IMR-90 (cell line): ENCODE measurements at regions not wholly inside any gene's neighbourhood (a gene's known extent, or its start where the extent isn't known, plus 50 kb on each side); places are given as distances from the start of the nearest gene placed in this dataset.
A peak's percentile ranks its signal among the peaks of the same experiment; 100 is the strongest.

Experiments used
- ATAC-seq: fragments of 200-7000 bp; cut with Tn5 transposase; 2 replicates; pipeline ENCODE4 v1.9.1; 2020; ENCODE audit warnings: low read depth, mild to moderate bottlenecking, moderate library complexity
- BruUV-seq: library from RNA; stranded (reverse); fragments of 400-500 nt; replicated peaks from 2 replicates; lab custom pipeline; 2021; lab: Mats Ljungman, UMichigan
- CTCF ChIA-PET: fragments of 300-600 bp; formaldehyde crosslinking; extraction: SDS; loops from one replicate; lab custom pipeline; 2021; ENCODE audit warnings: antibody characterized with exemption; lab: Yijun Ruan, JAX
- POLR2A ChIA-PET: fragments of 300-600 bp; sonication (Branson Sonifier 250); formaldehyde crosslinking; loops from one replicate; lab custom pipeline; 2022; ENCODE audit warnings: antibody characterized with exemption; ENCODE audit not compliant: unreplicated experiment; lab: Charles Lee
- DNase-seq: peaks from one replicate; pipeline ENCODE4 v3.0.0; 2013
- H2AFZ ChIP-seq: replicated peaks from 2 replicates; pipeline ENCODE3; 2013; ENCODE audit warnings: low read length, mild to moderate bottlenecking; ENCODE audit not compliant: poor library complexity
- H2AK5ac ChIP-seq: 2 replicates; pipeline ENCODE4 v1.6.1; 2013; ENCODE audit warnings: low read depth, low read length, inconsistent platforms
- H2AK9ac ChIP-seq: replicated peaks from 2 replicates; pipeline ENCODE3; 2013; ENCODE audit warnings: mild to moderate bottlenecking, low read depth, low read length, moderate library complexity; ENCODE audit not compliant: poor library complexity
- H2BK120ac ChIP-seq: 2 replicates; pipeline ENCODE4 v1.6.1; 2013; ENCODE audit warnings: low read depth, low read length, inconsistent platforms
- H2BK15ac ChIP-seq: 3 replicates; pipeline ENCODE4 v1.6.1; 2013; ENCODE audit warnings: low read depth, low read length, inconsistent platforms
- H2BK20ac ChIP-seq: 2 replicates; pipeline ENCODE4 v1.6.1; 2013; ENCODE audit warnings: low read depth, mild to moderate bottlenecking, inconsistent platforms, low read length, moderate library complexity
- H2BK5ac ChIP-seq: 2 replicates; pipeline ENCODE4 v1.6.1; 2013; ENCODE audit warnings: mild to moderate bottlenecking, low read depth, low read length, inconsistent platforms; ENCODE audit not compliant: poor library complexity, severe bottlenecking
- H3K14ac ChIP-seq: replicated peaks from 2 replicates; pipeline ENCODE4 v1.6.1; 2013; ENCODE audit warnings: low read depth, low read length, inconsistent platforms
- H3K18ac ChIP-seq: 2 replicates; pipeline ENCODE4 v1.6.1; 2013; ENCODE audit warnings: low read depth, low read length, control low read depth
- H3K23ac ChIP-seq: 2 replicates; pipeline ENCODE4 v1.6.1; 2013; ENCODE audit warnings: low read depth, low read length, inconsistent platforms
- H3K27ac ChIP-seq: 2 replicates; pipeline ENCODE4 v1.5.1; 2013; ENCODE audit warnings: mild to moderate bottlenecking, control low read depth, low read length; ENCODE audit not compliant: insufficient read depth
- H3K27me3 ChIP-seq: 2 replicates; pipeline ENCODE4 v1.6.1; 2013; ENCODE audit warnings: low read length; ENCODE audit not compliant: control insufficient read depth, insufficient read depth
- H3K36me3 ChIP-seq: 2 replicates; pipeline ENCODE4 v1.6.1; 2013; ENCODE audit warnings: low read length, mixed read lengths; ENCODE audit not compliant: control insufficient read depth, insufficient read depth
- H3K4ac ChIP-seq: 2 replicates; pipeline ENCODE4 v1.6.1; 2013; ENCODE audit warnings: low read depth, low read length, inconsistent platforms
- H3K4me1 ChIP-seq: 2 replicates; pipeline ENCODE4 v1.6.1; 2013; ENCODE audit warnings: low read length, mixed read lengths; ENCODE audit not compliant: control insufficient read depth, insufficient read depth
- H3K4me2 ChIP-seq: 2 replicates; pipeline ENCODE4 v1.6.1; 2013; ENCODE audit warnings: low read depth, mild to moderate bottlenecking, control low read depth, low read length, moderate library complexity
- H3K4me3 ChIP-seq: 2 replicates; pipeline ENCODE4 v1.5.1; 2013; ENCODE audit warnings: low read depth, mild to moderate bottlenecking, control low read depth, low read length, moderate library complexity; ENCODE audit not compliant: insufficient read depth
- H3K56ac ChIP-seq: 2 replicates; pipeline ENCODE4 v1.6.1; 2013; ENCODE audit warnings: low read length, inconsistent platforms; ENCODE audit not compliant: insufficient read depth; ENCODE audit errors: extremely low read depth
- H3K79me1 ChIP-seq, 2 experiments: 2 replicates each; pipeline ENCODE4 v1.6.1; 2013; ENCODE audit warnings: low read length in 2 of 2, inconsistent platforms in 1 of 2, low read depth in 1 of 2
- H3K9ac ChIP-seq: 2 replicates; pipeline ENCODE4 v1.6.1; 2013; ENCODE audit warnings: low read depth, low read length, control low read depth
- H3K9me1 ChIP-seq: 2 replicates; pipeline ENCODE4 v1.6.1; 2013; ENCODE audit warnings: low read length, inconsistent platforms; ENCODE audit not compliant: insufficient read depth
- H3K9me3 ChIP-seq: 2 replicates; pipeline ENCODE4 v1.6.1; 2013; ENCODE audit warnings: low read length; ENCODE audit not compliant: control insufficient read depth, insufficient read depth
- H4K20me1 ChIP-seq: 2 replicates; pipeline ENCODE4 v1.6.1; 2013; ENCODE audit warnings: low read length, inconsistent platforms; ENCODE audit not compliant: insufficient read depth
- H4K5ac ChIP-seq: 2 replicates; pipeline ENCODE4 v1.6.1; 2013; ENCODE audit warnings: mild to moderate bottlenecking, low read depth, low read length, control low read depth
- H4K8ac ChIP-seq, 2 experiments: 2 replicates each; pipeline ENCODE4 v1.6.1; 2013; ENCODE audit warnings: low read depth in 2 of 2, low read length in 2 of 2, control low read depth in 1 of 2, inconsistent platforms in 1 of 2
- H4K91ac ChIP-seq: 2 replicates; pipeline ENCODE4 v1.6.1; 2013; ENCODE audit warnings: low read depth, low read length, inconsistent platforms; ENCODE audit not compliant: insufficient read depth
- BHLHE40 ChIP-seq: fragments of 150-350 bp; IDR thresholded peaks from 2 replicates; pipeline ENCODE4 v1.6.1; 2016; ENCODE audit warnings: mild to moderate bottlenecking, low read depth, low read length
- CEBPB ChIP-seq: IDR thresholded peaks from 2 replicates; pipeline ENCODE4 v1.6.1; 2012; ENCODE audit warnings: low read depth, low read length, improper control_type of control experiment
- CTCF ChIP-seq: conservative IDR thresholded peaks from 2 replicates; pipeline ENCODE4 v1.5.1; 2012; ENCODE audit warnings: mild to moderate bottlenecking, low read depth, low read length, improper control_type of control experiment
- ELK1 ChIP-seq: fragments of 150-350 bp; IDR thresholded peaks from 2 replicates; pipeline ENCODE4 v1.6.1; 2016; ENCODE audit warnings: low read depth, mild to moderate bottlenecking, low read length, moderate library complexity, borderline replicate concordance
- FOS ChIP-seq: fragments of 150-350 bp; IDR thresholded peaks from 2 replicates; pipeline ENCODE4 v1.6.1; 2016; ENCODE audit warnings: low read depth, low read length
- MAFK ChIP-seq: IDR thresholded peaks from 2 replicates; pipeline ENCODE4 v1.6.1; 2012; ENCODE audit warnings: low read depth, low read length, improper control_type of control experiment
- POLR2A ChIP-seq: IDR thresholded peaks from 2 replicates; pipeline ENCODE4 v1.6.1; 2012; ENCODE audit warnings: mild to moderate bottlenecking, low read depth, low read length
- RCOR1 ChIP-seq: IDR thresholded peaks from 2 replicates; pipeline ENCODE4 v1.6.1; 2012; ENCODE audit warnings: mild to moderate bottlenecking, low read length, improper control_type of control experiment; ENCODE audit not compliant: insufficient replicate concordance
- RFX5 ChIP-seq: IDR thresholded peaks from 2 replicates; pipeline ENCODE4 v1.8.0; 2012; ENCODE audit warnings: low read depth, mild to moderate bottlenecking, low read length, moderate library complexity
- WGBS, 2 experiments: methylation state at CpG; one replicate each; pipeline versions ENCODE4 v1.1.5 to v1.1.7; 2013; ENCODE audit warnings: missing lambda C conversion rate in 2 of 2; ENCODE audit not compliant: insufficient read length in 1 of 2; ENCODE audit errors: extremely low coverage in 2 of 2; 5-methylcytosine and 5-hydroxymethylcytosine counted together
- dilution Hi-C: fragments of 300-500 bp; cut with HindIII; formaldehyde crosslinking; loops from one replicate; pipeline ENCODE4 v1.14.3; 2018; ENCODE audit warnings: low sequenced_read_pairs; ENCODE audit not compliant: unreplicated experiment
- in situ Hi-C: fragments of 300-500 bp; cut with MboI; formaldehyde crosslinking; loops from 3 replicates; pipeline ENCODE4 v1.14.3; 2019; ENCODE audit warnings: low sequenced_read_pairs, inconsistent platforms, mixed read lengths
- intact Hi-C: fragments of 100-400 bp; cut with micrococcal nuclease; formaldehyde crosslinking; loops from 2 replicates; pipeline ENCODE4 v1.10.0; 2022

- Histone ChIP-seq H3K4me2 (no peak overlapping the region), H3K79me1 (no peaks in the 10 kb centered on the region), H2BK120ac (no peak overlapping the region), H2AFZ (no peak overlapping the region), H3K18ac (no peak overlapping the region), H3K36me3 (no peaks in the 10 kb centered on the region), H3K27ac (no peak overlapping the region), H3K27me3 (no peaks in the 10 kb centered on the region), H3K4me3 (no peak overlapping the region), H2BK20ac (no peak overlapping the region), H3K14ac (no peak overlapping the region), H2AK5ac (no peak overlapping the region), H2BK5ac (no peak overlapping the region), H4K20me1 (no peaks in the 10 kb centered on the region), H4K5ac (no peak overlapping the region), H2AK9ac (no peak overlapping the region), H2BK15ac (no peak overlapping the region), H4K91ac (no peak overlapping the region), H3K4ac (no peak overlapping the region), H3K9me1 (no peaks in the 10 kb centered on the region), H3K23ac (no peak overlapping the region), H4K8ac (no peak overlapping the region), H3K56ac (no peak overlapping the region), H3K9me3 (no peaks in the 10 kb centered on the region), H3K9ac (no peak overlapping the region), H3K4me1 (no peaks in the 10 kb centered on the region)
- POLR2A ChIA-PET: no interaction called here
- dilution Hi-C loops: no loop called here
- intact Hi-C loops: no loop called here
- BruUV-seq: no TSS peak
- DNase-seq (peak; percentile 4), ATAC-seq (peak; percentile 53)
- CTCF ChIA-PET: interaction anchor here (0.9 kb wide), 1 partner anchor 18 kb away, joined by 3 read pairs; no protein-coding TSS in a partner anchor
- WGBS, 2 experiments: no CpG with 5 or more reads among the region's 1 CpG
- TF ChIP-seq CTCF (no peak), FOS (no peak), RFX5 (no peak), CEBPB (no peak), ELK1 (no peak), BHLHE40 (no peak), MAFK (no peak), RCOR1 (no peak), POLR2A (no peak)
- in situ Hi-C loops: no loop called here
Observed at GRCh38 chr4:132396636-132397035, 752.5 kb upstream of the PCDH10 start.
